Activated CD4-positive, alpha-beta T cell treated with anti-CD3 and anti-CD28 coated beads, Interleukin-2, amount 50 U/mL, for 48 hours (primary cell): ENCODE measurements at regions not wholly inside any gene's neighbourhood (a gene's known extent, or its start where the extent isn't known, plus 50 kb on each side); places are given as distances from the start of the nearest gene placed in this dataset.

ENCODE experiments used
- DNase-seq, 2 experiments: peaks; one replicate each; pipeline ENCODE4 v3.0.0-alpha.2; 2020

DNA sequence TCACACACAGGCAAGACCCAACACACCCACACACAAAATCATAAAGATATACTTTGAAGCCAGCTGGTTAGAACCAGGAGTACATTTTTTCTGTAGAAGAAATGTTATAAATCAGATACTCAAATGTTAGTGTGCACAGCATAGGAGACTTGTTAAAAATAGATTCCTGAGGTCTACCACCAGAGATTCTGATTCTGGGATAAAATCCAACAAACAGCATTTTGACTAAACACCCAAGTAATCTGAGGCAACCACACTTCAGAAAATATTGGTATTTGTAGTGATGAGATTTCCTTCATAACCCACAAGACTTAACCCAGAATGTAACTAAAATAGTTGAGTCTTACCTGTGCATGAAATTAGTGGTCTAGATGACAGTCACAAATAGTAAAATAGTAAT is 301.8 kb downstream of the HNRNPD start:
- no peak for DNase-seq

DNA sequence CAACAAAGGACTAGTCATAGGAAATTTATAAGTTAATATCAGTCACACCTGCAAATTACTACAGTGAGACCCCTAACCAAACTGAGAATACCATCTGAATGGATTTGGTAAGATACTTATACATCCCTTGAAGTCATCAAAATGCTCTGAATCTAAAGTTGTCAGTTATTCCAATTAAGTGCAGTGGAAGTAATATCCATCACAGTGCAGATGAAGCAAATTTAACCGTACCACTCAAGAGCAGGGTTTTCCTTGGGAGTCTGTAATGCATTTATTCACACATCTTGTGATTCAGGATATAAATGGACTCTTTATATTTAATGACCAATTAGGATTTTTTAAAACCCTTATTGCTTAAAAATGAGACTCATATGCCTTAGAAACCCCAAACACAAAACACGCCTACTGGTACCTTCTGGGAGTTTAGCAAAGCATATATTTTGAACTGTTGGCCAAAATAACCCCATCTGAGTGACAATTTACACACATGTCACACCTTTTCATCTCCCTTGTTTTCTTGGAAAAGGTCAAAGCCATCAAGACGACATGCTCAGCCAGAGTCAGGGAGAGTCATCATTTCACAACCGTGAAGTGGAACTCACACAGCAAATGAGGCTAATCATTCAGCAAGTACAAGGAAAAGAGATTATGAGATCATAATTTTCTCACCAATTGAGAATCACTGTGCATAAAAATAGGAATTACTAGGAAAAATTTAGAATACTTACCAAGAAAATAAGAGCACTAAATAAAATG is 303.7 kb downstream of the HNRNPD start:
- DNase-seq: no peak

DNA sequence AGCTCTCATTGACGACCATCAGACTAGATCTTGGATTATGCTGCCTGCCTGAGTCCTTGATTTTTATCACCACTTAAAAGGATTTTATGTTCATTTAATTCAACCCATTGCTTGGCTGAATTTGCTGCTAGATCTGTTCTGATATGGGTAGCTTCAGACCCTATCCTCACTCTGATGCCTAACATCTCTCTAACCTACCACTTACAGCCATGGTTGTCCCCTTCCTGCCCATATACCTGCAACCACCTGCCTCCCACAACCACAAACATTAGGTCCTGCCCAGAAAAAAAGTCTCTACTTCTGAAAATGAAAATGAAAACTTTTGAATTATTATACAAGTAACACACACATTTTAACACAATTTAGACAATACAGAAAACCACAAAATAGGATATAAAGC is 310.8 kb downstream of the HNRNPD start:
- no peak for DNase-seq

- no peak for DNase-seq
Measured at GRCh38 chr4:82057990-82058544, 315.7 kb downstream of the HNRNPD start.

DNA sequence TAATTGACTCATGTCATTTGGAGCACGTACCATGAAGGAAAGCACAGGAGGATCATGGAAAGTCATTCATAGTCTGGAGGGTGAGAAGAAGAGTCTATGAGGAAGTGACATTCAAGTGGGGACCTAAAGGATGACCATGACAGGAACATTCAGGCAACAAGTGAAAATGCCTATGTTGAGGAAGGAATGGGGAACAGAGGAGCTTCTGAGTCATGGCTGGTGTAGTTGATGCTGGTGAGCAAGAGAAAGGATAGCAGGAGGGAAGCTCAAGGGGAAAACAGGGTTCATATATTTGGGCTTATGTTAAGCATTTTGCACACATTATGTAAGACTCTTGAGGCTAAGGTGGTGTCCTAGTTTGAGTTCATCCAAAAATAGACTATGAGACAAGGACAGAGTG is 318.6 kb downstream of the HNRNPD start:
- no peak for DNase-seq

DNA sequence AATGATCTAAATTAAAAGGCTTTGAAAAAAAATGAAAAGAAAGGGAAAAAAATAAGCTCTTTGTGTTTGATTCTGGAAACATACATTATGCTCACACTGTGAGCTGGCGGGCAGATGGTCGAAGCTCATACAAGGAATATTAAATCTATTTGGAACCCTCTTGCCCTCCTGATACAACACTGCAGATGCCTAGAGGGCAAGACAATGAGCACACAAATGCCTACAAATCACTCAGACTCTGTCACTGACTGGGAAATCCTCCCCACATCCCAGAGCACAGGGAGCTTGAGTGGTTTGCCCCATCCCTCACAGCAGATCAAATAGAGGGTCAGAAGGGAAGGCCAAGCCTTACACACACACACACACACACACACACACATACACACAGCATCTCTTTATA is 320.4 kb downstream of the HNRNPD start:
- no peak for DNase-seq

DNA sequence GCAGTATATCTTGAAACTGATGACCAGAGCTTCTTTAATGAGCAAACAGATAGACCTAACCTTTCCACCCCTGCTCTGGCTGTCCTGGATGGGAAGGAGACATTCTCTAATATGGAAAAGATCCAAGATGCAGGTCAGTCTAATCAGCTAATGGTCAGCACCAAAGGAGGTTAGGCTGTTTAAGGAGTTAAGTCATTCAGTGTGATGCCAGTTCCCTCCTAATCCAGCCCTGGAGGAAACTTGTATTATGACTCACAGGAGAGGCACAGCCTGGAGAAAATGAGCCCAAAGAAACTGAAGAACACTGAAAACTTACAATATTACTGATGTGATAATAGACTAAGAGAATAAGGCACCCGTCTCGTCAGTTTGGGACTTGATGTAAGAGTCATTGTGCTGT is 323.0 kb downstream of the HNRNPD start:
- no peak for DNase-seq

DNA sequence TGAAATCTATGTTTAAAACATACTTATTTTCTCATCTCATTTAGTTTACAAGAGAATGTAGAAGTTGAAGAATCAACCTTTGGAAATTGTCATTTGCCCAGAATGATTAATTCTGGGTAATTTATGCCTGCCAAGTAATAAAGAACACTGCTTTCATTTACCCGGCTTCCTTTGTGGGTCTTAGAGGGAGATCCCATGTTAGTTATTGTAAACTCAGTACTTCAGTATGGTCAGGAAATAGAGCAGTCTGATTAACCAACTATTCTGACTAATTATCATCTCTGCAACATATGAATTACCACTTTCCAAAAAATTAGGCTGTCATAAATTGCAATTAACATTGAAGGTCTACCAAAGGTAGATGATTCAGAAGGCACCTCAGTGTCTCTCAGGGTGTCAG is 324.5 kb downstream of the HNRNPD start:
- DNase-seq: no peak

DNA sequence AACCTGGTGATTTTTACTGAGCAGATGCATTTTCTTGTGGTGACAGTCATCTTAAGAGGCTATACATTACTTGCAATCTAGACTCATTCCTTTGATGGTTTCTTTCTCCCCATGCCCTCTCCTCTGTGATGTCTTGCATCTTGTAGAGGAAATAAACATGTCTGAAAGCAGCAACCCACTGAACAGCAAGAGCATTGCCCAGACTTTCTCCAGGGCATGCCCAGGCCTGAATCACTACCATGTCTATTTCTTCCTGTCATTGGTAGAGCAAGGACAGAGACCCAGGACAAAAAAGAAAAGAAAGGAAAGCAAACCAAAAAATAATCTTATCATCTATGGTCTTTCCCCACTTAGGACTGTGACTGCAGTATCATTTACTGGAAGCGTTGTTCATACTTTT is 326.1 kb downstream of the HNRNPD start:
- no peak for DNase-seq

DNA sequence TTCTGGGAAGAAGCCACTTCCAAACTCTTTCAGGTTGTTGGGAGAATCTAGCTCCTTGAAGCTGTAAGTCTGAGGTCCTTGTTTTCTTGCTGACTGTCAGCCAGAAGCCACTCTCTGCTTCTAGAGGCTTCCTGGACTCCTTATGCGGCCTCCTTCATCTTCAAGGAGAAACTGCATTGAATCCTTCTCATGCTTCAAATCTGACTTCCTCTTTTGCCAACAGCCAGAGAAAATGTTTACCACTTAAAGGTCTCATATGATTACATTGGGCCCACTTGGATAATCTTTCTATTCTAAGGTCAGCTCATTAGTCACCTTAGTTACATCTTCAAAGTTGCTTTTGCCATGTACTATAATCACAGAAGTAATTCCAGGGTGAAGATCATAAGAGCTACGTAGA is 327.0 kb downstream of the HNRNPD start:
- DNase-seq: no peak

- DNase-seq: no peak
Measured at GRCh38 chr4:82045267-82045666, 328.5 kb downstream of the HNRNPD start.

- DNase-seq: peak; percentile 23 to 25
Measured at GRCh38 chr4:82044141-82044993, 329.4 kb downstream of the HNRNPD start.

DNA sequence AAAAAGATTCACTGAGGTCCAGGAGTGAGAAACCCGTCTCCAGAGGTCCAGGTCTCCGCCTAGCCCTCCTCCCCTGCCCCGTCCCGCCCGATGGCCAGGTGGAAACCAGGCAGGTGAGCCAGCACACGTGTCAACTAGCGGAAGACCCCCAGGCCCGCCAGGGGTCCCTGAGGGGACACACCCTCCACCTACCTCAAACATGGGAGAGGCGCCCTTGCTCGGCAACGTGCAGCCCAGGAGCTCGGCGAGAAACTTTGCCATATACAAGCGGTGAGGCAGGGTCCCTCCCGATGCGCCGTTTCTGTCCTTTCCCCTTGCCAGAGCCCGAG is 330.0 kb downstream of the HNRNPD start:
- no peak for DNase-seq

DNA sequence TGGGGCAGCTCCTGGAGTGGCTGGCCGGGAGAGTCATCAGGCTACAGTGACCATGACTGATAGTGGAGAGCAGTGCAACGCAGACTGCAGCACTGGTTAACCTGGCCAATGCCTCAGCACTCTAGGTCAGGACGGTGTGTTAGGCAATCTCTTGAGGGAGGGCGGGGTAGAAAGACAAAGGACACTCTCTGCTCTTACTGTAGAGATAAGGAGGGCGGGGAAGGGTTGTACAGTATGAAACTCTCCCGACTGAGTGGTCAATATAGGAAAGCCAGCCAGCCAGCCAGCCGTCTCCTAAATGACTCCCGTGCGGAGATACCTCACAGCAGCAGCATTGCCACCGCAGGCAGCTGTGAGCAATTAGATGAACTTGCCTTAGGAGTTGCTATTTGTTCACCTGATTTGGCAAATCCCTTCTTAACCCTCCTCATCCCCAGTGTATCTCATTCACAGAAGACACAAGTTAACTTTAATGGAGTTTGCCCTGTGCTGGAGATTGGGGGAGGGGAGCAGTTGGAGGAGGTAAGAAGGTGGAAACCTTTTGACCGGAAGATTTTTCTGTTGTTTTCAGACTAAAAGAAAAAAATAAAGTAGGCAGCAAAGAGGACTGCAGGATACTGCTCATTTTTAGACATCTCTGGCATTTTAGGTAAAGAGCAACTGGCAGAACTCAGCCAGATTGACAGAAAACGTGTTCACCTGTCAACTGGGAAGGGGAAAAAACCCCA is 330.5 kb downstream of the HNRNPD start:
- DNase-seq: no peak

- no peak for DNase-seq
Measured at GRCh38 chr4:82042042-82042441, 331.7 kb downstream of the HNRNPD start.

GRCh38 chr4:82038936-82039335 is 334.9 kb downstream of the HNRNPD start:
- DNase-seq: no peak

- DNase-seq: no peak
Measured at GRCh38 chr4:82036181-82036580, 337.6 kb downstream of the HNRNPD start.

DNA sequence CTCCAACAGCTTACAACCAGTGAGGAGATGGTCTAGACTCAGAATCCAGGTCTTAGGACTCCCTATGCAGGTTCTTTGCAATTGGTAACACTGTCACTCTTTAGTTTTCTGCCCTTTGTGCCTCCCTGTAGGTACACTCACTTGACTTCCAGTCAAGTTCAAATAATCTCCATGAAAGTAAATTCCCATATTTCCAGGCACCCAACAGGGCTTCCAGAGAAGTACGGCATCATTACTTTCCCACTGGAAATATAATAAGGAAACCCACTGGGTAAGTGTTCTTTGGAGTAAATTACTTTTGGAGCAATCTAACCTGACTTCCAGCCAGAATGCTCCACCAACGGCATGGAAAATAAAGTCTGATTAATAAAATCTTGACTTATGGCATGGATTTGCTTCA is 338.9 kb downstream of the HNRNPD start:
- no peak for DNase-seq

- no peak for DNase-seq
Measured at GRCh38 chr4:82033862-82034261, 339.9 kb downstream of the HNRNPD start.

DNA sequence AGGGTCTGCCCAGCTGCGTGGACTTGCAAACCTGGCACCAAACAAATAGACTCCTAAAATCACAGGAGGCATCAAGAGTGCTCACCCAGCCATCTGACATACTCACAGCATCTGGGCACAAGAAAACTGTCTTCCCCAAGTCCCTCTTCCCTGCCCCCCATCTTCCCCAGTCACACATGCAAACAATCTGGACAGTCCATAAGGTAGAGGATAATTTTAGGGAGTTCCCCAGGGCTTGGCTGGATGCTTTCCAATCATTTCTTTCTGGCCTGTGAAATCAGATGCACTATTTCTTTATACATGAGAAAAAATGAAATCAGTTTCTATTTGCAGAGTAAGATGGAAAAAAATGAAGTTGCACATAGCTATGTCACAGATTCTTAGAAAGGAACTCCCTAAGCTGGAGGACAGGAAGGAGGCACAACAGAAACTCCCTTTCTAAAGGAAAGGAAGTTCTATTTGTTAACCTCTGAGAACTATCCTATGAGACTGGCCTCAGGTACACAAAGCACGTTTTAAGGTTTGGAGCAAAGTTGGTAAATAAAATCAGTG is 342.3 kb downstream of the HNRNPD start:
- DNase-seq: no peak

- no peak for DNase-seq
Measured at GRCh38 chr4:82017680-82018079, 356.1 kb downstream of the HNRNPD start.

DNA sequence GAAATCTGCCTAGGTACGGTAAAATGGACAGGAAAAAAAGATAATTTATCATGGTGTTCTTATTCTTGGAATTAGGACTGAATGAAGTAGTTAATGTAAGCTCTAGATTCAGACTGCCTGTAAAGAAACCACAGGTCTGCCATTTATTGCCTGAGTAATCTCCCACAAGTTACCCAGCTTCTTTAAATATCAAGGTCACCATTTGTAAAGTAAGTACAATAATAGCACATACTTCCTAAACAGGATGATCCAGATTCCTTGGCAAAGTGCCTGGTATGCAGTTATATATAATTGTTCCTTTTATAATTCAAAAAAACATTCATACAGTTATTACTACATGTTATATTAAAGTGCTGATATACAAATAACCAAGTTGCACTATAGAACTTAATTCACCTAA is 368.6 kb downstream of the HNRNPD start:
- no peak for DNase-seq

- no peak for DNase-seq
Measured at GRCh38 chr4:81997313-81997712, 376.5 kb downstream of the HNRNPD start.
